Testis (tissue), 2 donors: ENCODE measurements at regions not wholly inside any gene's neighbourhood (a gene's known extent, or its start where the extent isn't known, plus 50 kb on each side); places are given as distances from the start of the nearest gene placed in this dataset.

Experiments used
- CTCF ChIP-seq, 3 experiments: fragments of 450-650 bp in 2 of 3; fragments of 200-600 bp in 1 of 3; sonication (generic) in 1 of 3; IDR thresholded peaks; one replicate each; pipeline ENCODE4 v1.5.1; 2016 to 2019; ENCODE audit warnings: antibody characterized with exemption in 3 of 3, mild to moderate bottlenecking in 2 of 3, moderate library complexity in 1 of 3
- POLR2A ChIP-seq: fragments of 450-650 bp; IDR thresholded peaks from one replicate; pipeline ENCODE4 v1.6.1; 2017; ENCODE audit warnings: antibody characterized with exemption, mild to moderate bottlenecking, moderate library complexity

DNA sequence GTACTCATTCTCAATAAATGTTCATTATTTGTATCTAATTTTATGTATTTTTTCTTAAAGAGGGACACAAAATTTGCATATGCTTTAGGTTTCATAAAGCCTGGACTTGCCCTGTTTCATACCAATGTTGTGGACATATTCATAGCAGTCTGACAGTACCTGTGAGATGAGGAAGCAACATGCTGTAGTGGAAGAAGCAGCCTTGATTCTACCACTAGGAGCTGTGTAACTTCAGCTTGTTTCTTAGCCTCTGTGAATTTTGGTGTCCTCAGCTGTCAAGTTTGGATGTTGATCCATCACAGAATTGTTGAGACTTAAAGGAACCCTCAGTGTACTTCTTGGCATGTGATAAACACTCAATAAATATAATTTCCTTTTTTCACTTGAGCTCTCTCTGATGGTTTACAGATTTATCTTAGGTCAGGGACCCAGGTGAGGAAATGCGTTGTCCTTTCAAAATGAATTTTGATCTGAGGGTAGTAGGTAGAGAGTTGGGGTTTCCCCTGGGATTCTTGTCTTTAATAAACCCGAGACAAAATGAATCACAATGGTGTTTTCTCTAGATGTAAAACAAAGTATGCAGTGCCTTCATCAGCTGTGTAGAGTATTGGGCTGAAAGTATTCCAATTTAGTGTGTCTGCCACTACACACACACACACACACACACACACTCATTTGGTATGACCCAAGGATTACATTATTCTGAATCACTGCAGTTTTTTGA, 152.1 kb downstream of the KCNRG start:
- no peak for TF ChIP-seq CTCF (IDR thresholded peaks at IDR 0.05)
- no peak for TF ChIP-seq POLR2A
